Keratinocyte (primary cell): ENCODE measurements at regions not wholly inside any gene's neighbourhood (a gene's known extent, or its start where the extent isn't known, plus 50 kb on each side); places are given as distances from the start of the nearest gene placed in this dataset.

ENCODE experiments used
- CTCF ChIP-seq, 3 experiments: IDR thresholded peaks in 1 of 3; conservative IDR thresholded peaks in 1 of 3; optimal IDR thresholded peaks in 1 of 3; 2 replicates in 2 of 3; 3 replicates in 1 of 3; pipeline versions ENCODE3 to v1.5.1; 2011; ENCODE audit warnings: low read length in 3 of 3, mild to moderate bottlenecking in 3 of 3, moderate library complexity in 2 of 3, control low read depth in 1 of 3, inconsistent platforms in 1 of 3; ENCODE audit not compliant: insufficient read depth in 2 of 3; ENCODE audit errors: extremely low read depth in 1 of 3
- EZH2 ChIP-seq: IDR thresholded peaks from one replicate; pipeline ENCODE4 v1.6.1; 2012; ENCODE audit warnings: inconsistent platforms, mild to moderate bottlenecking, low read length, moderate library complexity

- TF ChIP-seq CTCF (optimal IDR thresholded peaks at IDR 0.05 in 1 of 3, IDR thresholded peaks at IDR 0.05 in 1 of 3, conservative IDR thresholded peaks at IDR 0.05 in 1 of 3; ENCODE audit: extremely low read depth in 1 of 3, insufficient read depth in 2 of 3, low read length in 3 of 3) (no peak), EZH2 (no peak)
These were observed 92.1 kb upstream of the GRK3 start for GRCh38 chr22:25472382-25472781.
